HG03103 (cell line): ENCODE measurements at regions not wholly inside any gene's neighbourhood (a gene's known extent, or its start where the extent isn't known, plus 50 kb on each side); places are given as distances from the start of the nearest gene placed in this dataset.
"Not testable (repeated sequence)": the region's sequence is repeated elsewhere in the genome, so short reads cannot be mapped to it uniquely, and the experiment has no call there.

Experiments
- ATAC-seq: cut with Tn5 transposase; IDR thresholded peaks from one replicate; pipeline ENCODE4 v1.9.1; 2021; ENCODE audit warnings: low read depth; ENCODE audit not compliant: unreplicated experiment

- no peak for ATAC-seq
Measured at GRCh38 chr6:169921853-169922824, 170.7 kb downstream of the ERMARD start.

- ATAC-seq = no peak
Measured at GRCh38 chr6:169921217-169921616, 169.8 kb downstream of the ERMARD start.

- ATAC-seq = no peak
Measured at GRCh38 chr6:169920359-169921020, 169.1 kb downstream of the ERMARD start.

GRCh38 chr6:169918954-169919549, 167.6 kb downstream of the ERMARD start:
- no peak for ATAC-seq

GRCh38 chr6:169918239-169918953, 167.0 kb downstream of the ERMARD start:
- ATAC-seq = no peak

- ATAC-seq = no peak
Measured at GRCh38 chr6:169917153-169917552, 165.7 kb downstream of the ERMARD start.

GRCh38 chr6:169915769-169916550, 164.5 kb downstream of the ERMARD start:
- ATAC-seq = no peak

- ATAC-seq = not testable (repeated sequence)
Measured at GRCh38 chr6:169913745-169914144, 162.3 kb downstream of the ERMARD start.

- ATAC-seq = no peak
Measured at GRCh38 chr6:169913096-169913638, 161.7 kb downstream of the ERMARD start.

- ATAC-seq = no peak
Measured at GRCh38 chr6:169912266-169913095, 161.1 kb downstream of the ERMARD start.

- no peak for ATAC-seq
Measured at GRCh38 chr6:169911264-169912263, 160.1 kb downstream of the ERMARD start.

GRCh38 chr6:169909113-169909512, 157.7 kb downstream of the ERMARD start:
- no peak for ATAC-seq

- no peak for ATAC-seq
Measured at GRCh38 chr6:169908403-169908933, 157.0 kb downstream of the ERMARD start.

GRCh38 chr6:169907419-169908115, 156.1 kb downstream of the ERMARD start:
- no peak for ATAC-seq

- no peak for ATAC-seq
Measured at GRCh38 chr6:169906688-169907418, 155.4 kb downstream of the ERMARD start.
